ENCODE measurements at regions not wholly inside any gene's neighbourhood (a gene's known extent, or its start where the extent isn't known, plus 50 kb on each side); places are given as distances from the start of the nearest gene placed in this dataset.

DNA sequence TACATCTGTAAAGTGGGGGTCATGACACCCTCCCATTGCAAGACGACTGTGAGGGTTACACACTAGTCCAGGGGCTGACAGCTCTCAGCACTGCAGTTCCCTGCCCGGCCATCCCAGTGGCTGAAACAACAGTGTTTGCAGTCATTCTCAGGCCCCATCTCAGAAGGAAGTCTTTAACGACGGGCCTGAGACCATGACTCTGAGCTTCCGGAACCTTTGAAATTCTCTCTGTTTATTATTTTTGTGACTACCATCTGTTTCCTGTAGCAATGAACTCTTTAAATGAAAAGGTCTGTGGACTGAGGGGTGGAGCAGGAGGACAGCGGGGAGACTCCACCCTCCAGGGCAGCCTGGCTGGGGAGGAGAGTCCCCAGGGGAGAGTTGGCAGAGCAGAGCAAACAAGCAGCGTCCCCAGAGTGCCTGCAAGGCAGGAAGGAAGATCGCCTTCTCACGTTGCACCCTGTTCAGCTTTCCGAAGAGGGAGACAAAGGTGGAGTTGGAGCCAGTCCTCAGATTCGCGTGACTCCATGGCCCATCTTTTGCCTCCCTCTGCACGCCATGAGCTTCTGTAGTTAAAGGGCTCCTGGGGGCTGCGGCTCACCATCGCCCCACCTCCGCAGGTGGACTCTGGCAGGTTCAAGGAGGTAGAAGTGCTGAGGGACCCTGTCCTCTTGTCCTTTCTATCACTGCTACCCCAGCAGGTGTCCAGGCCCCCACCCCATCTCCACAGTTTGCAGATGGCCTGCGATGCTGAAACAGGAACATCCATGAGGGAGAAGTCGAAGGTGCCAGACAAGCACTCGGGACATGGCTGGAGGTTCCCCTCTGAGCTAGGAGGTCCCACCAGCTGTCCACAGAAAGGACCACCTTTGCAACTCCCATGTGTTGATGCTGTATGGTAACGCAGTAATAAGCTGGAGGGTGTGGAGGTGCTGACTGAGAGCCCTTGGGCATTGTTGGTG lies 525.8 kb upstream of the PROK2 start (continued):
- TF ChIP-seq, protein P1, sequence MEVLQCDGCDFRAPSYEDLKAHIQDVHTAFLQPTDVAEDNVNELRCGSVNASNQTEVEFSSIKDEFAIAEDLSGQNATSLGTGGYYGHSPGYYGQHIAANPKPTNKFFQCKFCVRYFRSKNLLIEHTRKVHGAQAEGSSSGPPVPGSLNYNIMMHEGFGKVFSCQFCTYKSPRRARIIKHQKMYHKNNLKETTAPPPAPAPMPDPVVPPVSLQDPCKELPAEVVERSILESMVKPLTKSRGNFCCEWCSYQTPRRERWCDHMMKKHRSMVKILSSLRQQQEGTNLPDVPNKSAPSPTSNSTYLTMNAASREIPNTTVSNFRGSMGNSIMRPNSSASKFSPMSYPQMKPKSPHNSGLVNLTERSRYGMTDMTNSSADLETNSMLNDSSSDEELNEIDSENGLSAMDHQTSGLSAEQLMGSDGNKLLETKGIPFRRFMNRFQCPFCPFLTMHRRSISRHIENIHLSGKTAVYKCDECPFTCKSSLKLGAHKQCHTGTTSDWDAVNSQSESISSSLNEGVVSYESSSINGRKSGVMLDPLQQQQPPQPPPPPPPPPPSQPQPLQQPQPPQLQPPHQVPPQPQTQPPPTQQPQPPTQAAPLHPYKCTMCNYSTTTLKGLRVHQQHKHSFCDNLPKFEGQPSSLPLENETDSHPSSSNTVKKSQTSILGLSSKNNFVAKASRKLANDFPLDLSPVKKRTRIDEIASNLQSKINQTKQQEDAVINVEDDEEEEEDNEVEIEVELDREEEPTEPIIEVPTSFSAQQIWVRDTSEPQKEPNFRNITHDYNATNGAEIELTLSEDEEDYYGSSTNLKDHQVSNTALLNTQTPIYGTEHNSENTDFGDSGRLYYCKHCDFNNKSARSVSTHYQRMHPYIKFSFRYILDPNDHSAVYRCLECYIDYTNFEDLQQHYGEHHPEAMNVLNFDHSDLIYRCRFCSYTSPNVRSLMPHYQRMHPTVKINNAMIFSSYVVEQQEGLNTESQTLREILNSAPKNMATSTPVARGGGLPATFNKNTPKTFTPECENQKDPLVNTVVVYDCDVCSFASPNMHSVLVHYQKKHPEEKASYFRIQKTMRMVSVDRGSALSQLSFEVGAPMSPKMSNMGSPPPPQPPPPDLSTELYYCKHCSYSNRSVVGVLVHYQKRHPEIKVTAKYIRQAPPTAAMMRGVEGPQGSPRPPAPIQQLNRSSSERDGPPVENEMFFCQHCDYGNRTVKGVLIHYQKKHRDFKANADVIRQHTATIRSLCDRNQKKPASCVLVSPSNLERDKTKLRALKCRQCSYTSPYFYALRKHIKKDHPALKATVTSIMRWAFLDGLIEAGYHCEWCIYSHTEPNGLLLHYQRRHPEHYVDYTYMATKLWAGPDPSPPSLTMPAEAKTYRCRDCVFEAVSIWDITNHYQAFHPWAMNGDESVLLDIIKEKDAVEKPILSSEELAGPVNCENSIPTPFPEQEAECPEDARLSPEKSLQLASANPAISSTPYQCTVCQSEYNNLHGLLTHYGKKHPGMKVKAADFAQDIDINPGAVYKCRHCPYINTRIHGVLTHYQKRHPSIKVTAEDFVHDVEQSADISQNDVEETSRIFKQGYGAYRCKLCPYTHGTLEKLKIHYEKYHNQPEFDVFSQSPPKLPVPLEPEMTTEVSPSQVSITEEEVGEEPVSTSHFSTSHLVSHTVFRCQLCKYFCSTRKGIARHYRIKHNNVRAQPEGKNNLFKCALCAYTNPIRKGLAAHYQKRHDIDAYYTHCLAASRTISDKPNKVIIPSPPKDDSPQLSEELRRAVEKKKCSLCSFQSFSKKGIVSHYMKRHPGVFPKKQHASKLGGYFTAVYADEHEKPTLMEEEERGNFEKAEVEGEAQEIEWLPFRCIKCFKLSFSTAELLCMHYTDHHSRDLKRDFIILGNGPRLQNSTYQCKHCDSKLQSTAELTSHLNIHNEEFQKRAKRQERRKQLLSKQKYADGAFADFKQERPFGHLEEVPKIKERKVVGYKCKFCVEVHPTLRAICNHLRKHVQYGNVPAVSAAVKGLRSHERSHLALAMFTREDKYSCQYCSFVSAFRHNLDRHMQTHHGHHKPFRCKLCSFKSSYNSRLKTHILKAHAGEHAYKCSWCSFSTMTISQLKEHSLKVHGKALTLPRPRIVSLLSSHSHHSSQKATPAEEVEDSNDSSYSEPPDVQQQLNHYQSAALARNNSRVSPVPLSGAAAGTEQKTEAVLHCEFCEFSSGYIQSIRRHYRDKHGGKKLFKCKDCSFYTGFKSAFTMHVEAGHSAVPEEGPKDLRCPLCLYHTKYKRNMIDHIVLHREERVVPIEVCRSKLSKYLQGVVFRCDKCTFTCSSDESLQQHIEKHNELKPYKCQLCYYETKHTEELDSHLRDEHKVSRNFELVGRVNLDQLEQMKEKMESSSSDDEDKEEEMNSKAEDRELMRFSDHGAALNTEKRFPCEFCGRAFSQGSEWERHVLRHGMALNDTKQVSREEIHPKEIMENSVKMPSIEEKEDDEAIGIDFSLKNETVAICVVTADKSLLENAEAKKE (CRISPR knock-in tag; IDR thresholded peaks at IDR 0.05): no peak
- TF ChIP-seq EZH2 (IDR thresholded peaks at IDR 0.05; ENCODE audit: low read depth, unreplicated experiment) (no peak), NANOG (IDR thresholded peaks at IDR 0.05; ENCODE audit: borderline replicate concordance) (no peak), POLR2AphosphoS5 (IDR thresholded peaks at IDR 0.05; ENCODE audit: low read depth) (no peak), ZNF331 (CRISPR knock-in tag; IDR thresholded peaks at IDR 0.05; ENCODE audit: low read depth) (no peak)
- TF ChIP-seq, protein P2, sequence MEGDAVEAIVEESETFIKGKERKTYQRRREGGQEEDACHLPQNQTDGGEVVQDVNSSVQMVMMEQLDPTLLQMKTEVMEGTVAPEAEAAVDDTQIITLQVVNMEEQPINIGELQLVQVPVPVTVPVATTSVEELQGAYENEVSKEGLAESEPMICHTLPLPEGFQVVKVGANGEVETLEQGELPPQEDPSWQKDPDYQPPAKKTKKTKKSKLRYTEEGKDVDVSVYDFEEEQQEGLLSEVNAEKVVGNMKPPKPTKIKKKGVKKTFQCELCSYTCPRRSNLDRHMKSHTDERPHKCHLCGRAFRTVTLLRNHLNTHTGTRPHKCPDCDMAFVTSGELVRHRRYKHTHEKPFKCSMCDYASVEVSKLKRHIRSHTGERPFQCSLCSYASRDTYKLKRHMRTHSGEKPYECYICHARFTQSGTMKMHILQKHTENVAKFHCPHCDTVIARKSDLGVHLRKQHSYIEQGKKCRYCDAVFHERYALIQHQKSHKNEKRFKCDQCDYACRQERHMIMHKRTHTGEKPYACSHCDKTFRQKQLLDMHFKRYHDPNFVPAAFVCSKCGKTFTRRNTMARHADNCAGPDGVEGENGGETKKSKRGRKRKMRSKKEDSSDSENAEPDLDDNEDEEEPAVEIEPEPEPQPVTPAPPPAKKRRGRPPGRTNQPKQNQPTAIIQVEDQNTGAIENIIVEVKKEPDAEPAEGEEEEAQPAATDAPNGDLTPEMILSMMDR (conservative IDR thresholded peaks at IDR 0.05; ENCODE audit: low read depth in 2 of 2): no peak
